Right lobe of liver (tissue), 4 donors: ENCODE measurements at regions not wholly inside any gene's neighbourhood (a gene's known extent, or its start where the extent isn't known, plus 50 kb on each side); places are given as distances from the start of the nearest gene placed in this dataset.
"Not testable (repeated sequence)": the region's sequence is repeated elsewhere in the genome, so short reads cannot be mapped to it uniquely, and the experiment has no call there.

Experiments
- POLR2A ChIP-seq: fragments of 450-650 bp; IDR thresholded peaks from one replicate; pipeline ENCODE4 v1.6.1; 2017; ENCODE audit warnings: antibody characterized with exemption, mild to moderate bottlenecking
- TF ChIP-seq, protein P1 (sequence below), 4 donors: fragments of 200-600 bp in 3 of 4; fragments of 450-650 bp in 1 of 4; IDR thresholded peaks; one replicate each; pipeline versions ENCODE4 v1.5.1 to v1.8.0; 2016 to 2022; ENCODE audit warnings: antibody characterized with exemption in 4 of 4, mild to moderate bottlenecking in 2 of 4
- donor health status: DM: no; HTN: no; CAD: no.
- donor health status: DM: no; HTN: no; CAD: no.
- donor health status: DM: no; HTN: yes; CAD: no.

DNA sequence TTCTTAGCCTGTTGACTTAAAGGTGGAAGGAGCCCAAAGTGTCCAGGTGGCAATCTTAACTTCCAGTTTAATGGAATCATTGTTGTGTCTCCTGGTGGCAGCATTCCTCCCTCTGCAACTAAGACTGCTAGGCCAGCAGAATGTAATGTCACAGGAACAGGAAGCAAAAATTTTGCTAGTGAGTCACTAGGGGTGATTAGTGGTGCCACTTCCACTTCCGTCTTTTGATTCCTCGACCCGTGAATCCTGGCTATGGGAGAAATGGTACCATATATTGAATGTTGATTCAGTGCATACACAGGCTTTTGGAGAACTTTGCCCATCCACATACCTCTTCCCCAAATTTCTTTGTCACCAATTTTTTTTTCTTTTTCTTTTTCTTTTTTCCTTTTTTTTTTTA, 661.4 kb downstream of the TAF11L14 start:
- TF ChIP-seq, protein P1, sequence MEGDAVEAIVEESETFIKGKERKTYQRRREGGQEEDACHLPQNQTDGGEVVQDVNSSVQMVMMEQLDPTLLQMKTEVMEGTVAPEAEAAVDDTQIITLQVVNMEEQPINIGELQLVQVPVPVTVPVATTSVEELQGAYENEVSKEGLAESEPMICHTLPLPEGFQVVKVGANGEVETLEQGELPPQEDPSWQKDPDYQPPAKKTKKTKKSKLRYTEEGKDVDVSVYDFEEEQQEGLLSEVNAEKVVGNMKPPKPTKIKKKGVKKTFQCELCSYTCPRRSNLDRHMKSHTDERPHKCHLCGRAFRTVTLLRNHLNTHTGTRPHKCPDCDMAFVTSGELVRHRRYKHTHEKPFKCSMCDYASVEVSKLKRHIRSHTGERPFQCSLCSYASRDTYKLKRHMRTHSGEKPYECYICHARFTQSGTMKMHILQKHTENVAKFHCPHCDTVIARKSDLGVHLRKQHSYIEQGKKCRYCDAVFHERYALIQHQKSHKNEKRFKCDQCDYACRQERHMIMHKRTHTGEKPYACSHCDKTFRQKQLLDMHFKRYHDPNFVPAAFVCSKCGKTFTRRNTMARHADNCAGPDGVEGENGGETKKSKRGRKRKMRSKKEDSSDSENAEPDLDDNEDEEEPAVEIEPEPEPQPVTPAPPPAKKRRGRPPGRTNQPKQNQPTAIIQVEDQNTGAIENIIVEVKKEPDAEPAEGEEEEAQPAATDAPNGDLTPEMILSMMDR (IDR thresholded peaks at IDR 0.05), result not testable (repeated sequence)
- not testable (repeated sequence) for TF ChIP-seq POLR2A
